SIG-M5 (cell line): ENCODE measurements at regions not wholly inside any gene's neighbourhood (a gene's known extent, or its start where the extent isn't known, plus 50 kb on each side); places are given as distances from the start of the nearest gene placed in this dataset.

Experiments used
- DNase-seq: peaks from one replicate; lab custom pipeline; 2025; lab: John Stamatoyannopoulos, UW

GRCh38 chr3:159536876-159537275 is 451.8 kb upstream of the IL12A start:
- DNase-seq = no peak

DNA sequence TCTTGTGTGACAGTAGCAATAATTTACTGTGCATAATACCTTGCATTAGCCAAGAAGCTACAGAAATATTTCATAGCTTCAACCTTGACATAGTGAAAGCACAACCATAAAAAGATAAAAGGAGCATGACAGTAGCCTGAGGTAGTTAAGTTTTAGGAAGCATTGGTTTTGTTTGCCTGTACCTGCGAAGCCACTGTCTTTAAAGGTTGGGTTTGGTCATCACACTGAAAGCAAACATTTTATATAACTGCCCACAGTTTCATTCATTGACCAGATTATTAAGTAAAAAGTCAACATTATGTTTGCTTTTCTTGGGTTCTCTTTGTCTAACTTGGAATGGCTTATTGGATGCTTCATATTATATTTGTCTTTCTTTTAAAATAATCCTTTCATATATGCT is 450.1 kb upstream of the IL12A start:
- DNase-seq = no peak

DNA sequence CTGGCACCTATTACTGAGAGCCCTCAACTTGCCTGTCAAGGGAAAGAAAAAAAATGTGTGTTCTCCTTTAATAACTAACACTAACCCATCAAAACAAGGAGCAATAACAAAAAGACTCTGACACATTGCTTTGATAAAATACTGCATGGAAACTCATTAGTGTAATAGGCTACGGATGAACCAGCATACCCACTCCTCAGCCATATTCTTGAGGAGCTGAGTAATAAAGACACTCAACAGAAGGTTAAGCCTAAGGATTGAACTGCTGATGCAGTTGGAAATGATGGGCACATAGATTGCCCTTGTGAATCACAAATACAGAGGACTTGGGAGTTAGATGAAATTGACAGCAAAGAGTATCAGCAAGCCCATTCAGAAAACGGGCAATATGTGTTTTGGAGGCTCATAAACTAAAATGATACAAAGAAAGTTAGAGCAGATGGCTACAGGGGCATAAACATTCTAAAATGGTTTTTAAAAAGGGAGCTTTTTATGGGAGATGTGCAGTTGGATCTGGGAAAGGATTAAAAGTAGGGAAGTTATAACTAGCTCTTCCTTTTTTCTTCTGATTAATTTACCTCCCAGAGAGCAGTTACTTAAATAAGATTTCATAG is 447.6 kb upstream of the IL12A start:
- DNase-seq = no peak

DNA sequence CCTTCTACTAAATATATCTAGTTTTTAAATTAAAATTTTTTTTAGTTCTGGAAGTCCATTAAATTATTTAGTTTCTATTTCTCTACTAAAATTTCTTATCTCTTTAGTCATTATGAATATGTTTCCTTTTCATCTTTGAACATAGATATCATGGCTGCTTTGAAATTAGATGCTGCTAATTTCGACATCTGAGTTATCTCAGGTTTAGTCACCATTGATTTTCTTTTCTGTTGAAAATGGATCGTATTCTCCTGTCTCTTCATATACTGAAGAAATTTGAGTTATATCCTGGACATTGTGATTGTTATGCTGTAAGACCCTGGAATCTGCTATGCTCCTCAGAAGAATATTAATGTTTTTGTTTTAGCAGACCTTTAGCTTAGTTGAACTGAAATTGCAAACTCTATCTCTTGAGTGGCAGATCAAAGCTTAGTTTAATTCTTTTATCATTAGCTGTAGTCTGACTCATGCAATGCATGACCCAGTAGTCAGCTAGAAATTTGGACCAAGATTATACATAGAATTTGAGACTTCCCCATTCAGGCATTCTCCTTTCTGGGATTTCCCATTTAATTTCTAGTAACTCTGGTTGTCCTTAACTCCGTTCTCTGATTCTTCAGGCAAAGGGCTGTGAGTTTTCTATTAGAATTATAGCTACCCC is 439.8 kb upstream of the IL12A start:
- DNase-seq = no peak

DNA sequence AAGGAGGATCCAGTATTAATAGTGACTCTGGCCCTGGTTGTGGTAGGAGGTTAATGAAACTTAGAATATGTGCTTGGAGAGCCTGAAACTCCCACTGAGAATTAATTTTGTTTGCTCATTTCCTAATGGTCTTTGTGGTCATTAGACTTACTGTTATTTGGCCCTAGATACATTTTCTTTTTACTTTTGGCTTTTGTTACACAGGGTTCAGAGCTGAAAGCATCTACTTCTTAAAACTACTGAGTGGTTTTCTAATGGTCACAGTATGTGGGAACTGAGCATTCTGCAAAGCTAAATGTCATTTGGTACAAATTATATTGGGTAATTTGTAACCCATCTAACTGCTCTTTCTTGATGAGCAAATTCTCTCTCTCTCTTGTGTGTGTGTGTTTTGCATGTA is 433.4 kb upstream of the IL12A start:
- DNase-seq = no peak

DNA sequence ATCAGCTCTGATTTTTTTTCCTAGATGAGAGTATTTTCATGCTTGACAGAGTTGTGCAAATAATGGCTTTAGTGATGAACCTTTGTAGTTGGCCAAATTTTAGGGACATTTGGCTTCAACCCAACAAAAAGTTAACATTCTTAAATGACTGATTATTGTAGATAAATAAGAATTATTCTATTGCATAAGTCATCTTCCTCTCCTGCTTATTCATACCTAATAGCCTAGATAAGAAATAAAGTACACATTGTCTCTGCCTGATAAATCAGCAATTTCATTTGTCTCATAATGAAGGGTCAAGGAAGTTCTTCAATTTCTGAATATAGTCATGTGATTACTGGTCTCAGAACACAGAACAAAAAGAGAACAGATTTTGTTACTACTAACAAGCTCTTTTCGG is 428.9 kb upstream of the IL12A start:
- DNase-seq = no peak

- DNase-seq = no peak
Measured at GRCh38 chr3:159560214-159560979, 428.2 kb upstream of the IL12A start.

- DNase-seq = no peak
Measured at GRCh38 chr3:159565313-159565712, 423.3 kb upstream of the IL12A start.

- DNase-seq = no peak
Measured at GRCh38 chr3:159583662-159584061, 405.0 kb upstream of the IL12A start.

DNA sequence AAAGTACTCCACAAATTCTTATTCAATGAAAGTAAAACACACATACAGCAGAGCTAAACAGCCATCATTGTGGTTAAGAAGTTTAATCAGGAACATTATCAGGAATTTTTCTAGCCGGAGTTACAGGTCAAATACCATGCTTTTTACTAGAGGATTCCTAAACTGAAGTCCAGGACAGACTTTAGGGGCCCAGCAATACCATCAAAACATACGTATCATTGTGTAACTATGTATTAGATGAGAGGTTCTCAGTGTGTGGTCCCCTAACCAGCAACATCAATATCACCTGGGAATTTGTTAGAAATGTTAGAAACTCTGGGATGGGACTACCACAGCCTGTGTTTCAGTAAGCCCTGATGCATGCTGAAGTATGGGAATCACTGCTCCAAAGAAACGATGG is 404.2 kb upstream of the IL12A start:
- DNase-seq = no peak

DNA sequence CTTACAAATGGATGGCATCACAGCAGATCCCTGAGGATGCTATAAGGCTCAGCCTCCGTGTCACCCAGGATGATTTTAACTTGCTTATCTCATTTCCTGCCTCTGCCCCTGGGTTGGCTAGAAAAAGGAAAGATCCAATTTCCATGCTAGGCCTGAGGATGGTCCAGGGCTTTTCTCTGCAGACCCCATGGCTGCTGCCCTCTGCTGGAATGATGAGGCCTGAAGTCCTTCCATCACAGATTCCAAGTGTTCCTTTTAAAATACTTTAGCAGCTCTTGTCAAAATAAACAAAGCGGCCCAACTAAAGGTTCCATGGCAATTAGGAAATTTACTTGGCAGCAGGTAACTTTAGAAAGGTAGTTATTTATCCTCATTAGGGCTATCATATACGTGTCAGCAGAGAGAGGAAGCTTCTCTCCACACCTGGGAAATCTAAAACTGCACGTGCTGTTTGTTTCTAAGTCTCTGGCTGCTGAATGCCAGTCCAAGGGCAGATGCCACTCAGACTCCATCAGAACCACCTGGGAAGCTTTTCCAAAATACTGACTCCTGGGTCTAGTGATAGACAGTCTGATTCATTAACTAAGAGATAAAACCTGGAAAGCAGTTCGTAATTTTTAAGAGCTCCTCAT is 401.9 kb upstream of the IL12A start:
- no peak for DNase-seq

- no peak for DNase-seq
Measured at GRCh38 chr3:159593927-159594605, 394.6 kb upstream of the IL12A start.

GRCh38 chr3:159600291-159600690 is 388.3 kb upstream of the IL12A start:
- no peak for DNase-seq

GRCh38 chr3:159604151-159604581 is 384.5 kb upstream of the IL12A start:
- no peak for DNase-seq

GRCh38 chr3:159605101-159605500 is 383.5 kb upstream of the IL12A start:
- no peak for DNase-seq

DNA sequence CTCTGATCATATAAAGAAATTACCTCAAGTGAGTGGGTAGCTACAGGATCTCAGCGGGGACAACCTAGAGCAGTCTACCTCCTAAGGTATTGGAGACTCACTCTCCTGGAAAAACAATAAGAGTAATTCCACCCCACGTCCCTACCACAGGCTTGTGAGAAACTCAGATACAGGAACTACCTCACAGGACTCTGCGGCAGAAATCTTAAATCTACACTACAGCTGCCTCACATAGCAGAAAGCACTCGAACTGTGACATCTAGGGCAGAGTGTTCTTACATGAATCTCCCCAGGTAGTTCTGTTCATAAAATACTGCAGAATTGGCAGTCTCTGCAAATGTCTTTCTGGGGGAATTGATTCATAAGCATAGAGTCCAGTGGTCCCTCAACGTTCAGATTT is 382.9 kb upstream of the IL12A start:
- no peak for DNase-seq

DNA sequence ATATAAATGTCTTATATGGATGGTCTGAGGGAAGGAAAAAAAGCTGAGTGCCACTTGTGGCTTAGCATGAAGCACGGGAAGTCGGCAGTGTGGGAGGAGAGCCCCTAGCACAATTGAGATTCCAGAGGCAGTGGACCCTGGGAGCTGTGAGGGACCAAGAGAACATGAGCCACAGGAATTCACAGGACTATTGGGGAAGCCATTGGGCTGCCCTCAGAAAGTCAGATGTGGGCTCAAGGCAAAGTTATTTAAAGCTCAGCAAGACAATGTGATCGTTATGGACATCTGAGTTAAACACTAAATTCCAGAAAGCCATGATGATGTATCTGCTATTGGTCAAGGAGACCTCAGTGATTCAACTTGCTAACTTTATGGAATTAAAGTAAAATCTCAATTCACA is 380.8 kb upstream of the IL12A start:
- DNase-seq = no peak

DNA sequence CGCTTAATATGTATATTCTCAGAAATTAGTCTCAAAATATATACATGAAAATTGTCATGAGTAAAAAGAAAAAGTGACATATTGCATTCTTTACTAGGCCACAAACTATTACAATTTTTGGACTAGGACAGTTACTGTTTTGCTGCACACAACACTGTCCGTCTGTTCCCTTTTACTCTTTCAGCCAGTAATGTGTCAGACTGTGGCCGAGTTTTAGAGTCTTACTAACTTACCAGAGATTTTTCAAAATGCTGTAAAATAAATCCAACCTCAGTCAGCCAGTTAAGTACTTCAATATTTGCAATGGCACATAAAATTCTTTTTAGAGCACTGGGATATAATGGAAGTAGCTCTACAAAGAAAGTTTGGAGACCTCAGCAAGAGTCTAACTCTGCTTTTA is 380.3 kb upstream of the IL12A start:
- DNase-seq = no peak

- no peak for DNase-seq
Measured at GRCh38 chr3:159609625-159610024, 379.0 kb upstream of the IL12A start.

- no peak for DNase-seq
Measured at GRCh38 chr3:159616234-159616825, 372.3 kb upstream of the IL12A start.

DNA sequence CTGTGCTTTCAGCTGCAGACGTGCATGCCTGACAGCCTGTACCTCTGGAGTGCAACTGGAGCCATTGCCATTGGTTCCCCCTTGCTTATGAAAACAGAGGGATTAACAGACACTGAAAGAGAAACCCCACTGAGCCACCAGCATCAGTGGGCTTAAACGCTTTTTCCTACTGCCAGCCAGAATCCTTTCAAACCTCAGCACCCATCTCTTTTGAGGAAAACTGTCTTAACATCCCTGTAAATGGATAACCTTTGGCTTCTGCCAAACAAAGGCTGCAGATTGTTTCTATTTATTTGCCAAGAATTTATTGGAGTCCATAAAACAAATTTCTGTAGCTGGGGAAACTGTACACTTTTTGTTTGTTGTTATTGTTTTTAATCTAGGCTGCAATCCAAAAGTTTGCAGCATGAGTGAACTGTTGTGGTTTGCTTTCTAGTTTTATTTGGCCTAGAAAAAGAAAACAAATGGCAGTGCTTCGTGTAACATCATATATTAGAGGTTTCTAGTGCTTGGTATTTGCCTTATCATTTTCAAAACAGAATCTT is 369.2 kb upstream of the IL12A start:
- DNase-seq = no peak

DNA sequence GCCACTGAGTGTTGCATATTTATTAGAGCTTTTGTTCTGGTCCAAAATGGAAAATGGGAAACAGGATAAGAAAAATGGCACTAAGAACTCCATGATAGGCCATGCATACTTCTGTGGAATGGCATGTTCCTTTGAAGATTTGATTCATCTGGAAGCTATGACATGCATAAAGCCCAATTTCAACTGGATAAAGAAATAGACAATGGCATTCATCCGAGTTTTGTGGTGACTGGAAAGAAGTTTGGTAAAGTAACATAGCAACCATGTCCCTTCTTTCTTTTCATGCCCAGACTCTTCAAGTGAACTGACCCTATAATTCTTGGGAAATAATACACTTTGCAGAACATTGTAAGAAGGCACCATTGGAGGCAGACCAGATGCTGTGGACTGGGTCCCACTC is 368.4 kb upstream of the IL12A start:
- no peak for DNase-seq
